Left kidney (tissue), 1 donor: ENCODE measurements at regions not wholly inside any gene's neighbourhood (a gene's known extent, or its start where the extent isn't known, plus 50 kb on each side); places are given as distances from the start of the nearest gene placed in this dataset.
"Not testable (repeated sequence)": the region's sequence is repeated elsewhere in the genome, so short reads cannot be mapped to it uniquely, and the experiment has no call there.

ENCODE experiments used
- DNase-seq: peaks from one replicate; pipeline ENCODE4 v3.0.0-alpha.2; 2013

DNA sequence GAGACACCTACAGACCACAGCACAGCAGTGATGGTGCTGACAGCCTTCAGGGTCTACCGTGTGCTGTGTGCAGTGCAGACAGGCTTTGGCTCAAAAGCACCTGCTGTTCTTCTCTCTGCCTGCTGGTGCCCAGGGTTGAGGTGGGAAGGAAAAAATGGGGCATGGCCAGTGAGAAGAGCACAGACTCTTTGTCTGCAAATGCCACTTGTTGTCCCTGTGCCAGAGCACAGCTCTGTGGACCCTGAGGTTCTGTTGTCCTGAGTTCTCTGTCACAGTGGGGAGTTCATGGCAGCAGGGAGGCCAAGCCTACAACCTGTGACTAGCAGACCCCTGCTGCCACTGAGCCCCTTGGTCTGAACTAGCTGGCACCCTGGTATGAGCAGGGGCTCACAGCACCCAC lies 376.7 kb downstream of the GLRX3 start:
- DNase-seq = no peak

DNA sequence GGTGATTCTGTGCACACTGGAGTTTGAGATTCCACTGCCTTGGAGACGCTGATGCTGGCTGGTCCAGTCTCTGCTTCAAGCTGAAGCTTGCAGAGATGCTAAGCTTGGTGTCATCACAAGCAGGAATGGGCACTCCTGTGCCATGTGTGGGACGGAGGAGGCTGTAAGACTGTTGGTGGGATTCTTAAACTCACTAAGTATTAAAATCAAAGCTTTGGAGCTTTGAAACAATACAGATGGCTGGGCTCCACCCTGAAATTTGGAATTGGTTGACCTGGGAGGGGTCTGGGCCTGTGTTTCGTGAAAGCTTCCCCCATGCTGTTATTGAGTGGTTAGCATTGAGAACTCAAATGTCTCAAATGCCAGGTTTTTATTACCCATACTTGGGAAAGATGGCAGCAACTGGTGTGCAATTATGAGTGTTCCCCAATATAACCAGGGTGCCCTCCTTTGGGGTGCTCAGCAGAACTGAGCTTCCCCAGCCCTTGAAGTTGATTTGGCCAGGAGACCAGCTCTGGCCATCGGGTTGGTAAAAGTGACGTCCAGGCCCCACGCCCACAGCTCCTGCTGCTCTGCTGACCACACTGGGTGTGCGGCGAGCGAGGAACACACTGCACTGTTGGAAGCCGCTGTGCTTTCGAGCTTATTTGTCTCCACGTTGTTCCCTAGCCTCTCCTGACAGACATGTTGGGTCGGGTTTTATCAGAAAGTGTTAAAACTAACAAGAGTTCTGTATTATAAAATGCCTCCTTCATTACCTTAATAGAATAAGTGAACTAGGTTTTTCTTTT lies 377.7 kb downstream of the GLRX3 start:
- DNase-seq = no peak

DNA sequence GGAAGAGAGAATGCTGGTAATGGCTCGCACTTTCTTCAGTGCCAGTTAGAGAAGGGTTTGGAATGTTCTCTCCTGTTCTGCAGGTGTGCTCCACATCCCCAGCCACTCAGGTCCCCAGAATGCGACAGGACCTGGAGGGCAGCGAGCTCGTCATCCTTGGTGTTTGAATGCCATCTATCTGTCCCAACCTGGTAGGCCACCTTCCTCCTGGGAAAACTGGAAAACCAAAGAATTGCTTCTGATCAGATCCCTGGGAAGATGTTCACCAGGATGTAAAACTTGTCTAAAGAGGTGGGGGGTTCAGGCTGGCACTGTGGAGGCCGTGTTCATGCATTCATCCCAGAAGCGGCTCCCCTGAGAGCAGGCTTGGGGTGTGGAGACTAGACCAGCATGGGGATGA lies 379.5 kb downstream of the GLRX3 start:
- DNase-seq = no peak

DNA sequence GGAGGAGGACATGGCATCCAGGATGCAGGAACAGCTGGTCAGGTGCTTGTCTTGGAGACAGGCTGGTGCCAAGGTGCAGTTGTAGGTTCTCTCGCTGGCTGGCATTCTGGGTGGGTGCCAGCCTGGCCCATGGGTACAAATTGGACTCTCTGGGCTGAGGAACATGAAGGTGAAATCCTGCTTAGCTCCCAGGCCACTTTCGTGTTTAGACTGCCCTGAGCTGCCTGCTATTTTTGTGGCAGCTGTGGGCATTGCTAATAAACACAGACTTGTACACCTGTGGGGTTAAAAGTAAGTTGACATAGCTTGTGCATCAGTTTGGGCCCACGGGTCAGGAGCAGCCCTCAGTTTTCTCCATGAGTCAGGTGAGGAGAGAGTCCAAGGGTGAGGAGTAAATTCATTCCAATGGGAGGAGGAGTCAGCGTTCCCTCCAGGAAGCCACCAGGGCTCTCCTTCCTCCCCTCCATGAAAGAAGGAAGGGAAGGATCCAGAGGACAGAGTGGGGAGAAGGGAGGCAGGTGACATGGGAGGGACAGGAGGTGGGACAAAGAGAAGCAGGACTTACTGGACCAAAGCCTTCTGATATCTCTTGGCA lies 380.0 kb downstream of the GLRX3 start:
- no peak for DNase-seq

DNA sequence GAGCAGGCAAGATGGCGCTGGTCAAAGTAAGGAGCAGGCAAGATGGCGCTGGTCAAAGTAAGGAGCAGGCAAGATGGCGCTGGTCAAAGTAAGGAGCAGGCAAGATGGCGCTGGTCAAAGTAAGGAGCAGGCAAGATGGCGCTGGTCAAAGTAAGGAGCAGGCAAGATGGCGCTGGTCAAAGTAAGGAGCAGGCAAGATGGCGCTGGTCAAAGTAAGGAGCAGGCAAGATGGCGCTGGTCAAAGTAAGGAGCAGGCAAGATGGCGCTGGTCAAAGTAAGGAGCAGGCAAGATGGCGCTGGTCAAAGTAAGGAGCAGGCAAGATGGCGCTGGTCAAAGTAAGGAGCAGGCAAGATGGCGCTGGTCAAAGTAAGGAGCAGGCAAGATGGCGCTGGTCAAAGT lies 382.7 kb downstream of the GLRX3 start:
- not testable (repeated sequence) for DNase-seq

DNA sequence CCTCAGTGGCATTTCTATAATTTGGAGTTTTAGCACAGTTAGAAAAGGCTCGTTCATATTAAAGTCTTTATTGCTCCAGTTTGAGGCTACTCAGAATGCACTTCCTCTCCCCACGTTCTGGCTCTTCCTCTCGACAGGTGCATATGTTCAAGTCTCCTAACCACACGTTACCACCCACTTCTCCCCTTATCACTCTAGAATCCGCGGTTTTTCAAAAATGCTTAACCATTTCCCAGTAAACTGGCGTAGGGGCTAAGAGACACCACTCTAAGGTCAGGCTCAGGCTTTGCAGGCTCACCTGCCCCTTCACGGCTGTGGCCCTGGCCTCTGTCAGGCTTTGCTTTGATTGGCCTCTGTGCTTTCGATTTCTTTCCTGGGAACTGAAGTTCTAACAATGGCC lies 383.6 kb downstream of the GLRX3 start:
- DNase-seq = no peak

DNA sequence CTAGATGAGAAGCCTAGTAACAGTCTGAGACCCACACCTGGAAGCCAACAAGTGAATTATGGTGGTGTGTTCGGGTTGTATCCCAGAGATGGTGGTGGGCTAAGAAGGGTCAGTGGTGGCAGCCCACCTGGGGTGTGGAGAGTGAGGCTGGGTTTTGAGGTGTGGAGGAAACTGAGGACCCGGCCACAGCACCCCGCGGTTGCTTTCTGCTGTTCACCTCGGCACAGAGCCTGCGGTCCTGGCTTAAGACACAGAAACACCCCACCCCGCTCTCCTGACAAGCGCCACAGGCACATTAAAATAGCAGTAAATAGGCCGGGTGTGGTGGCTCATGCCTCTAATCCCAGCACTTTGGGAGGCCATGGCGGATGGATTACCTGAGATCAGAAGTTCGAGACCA lies 395.1 kb downstream of the GLRX3 start:
- DNase-seq = no peak

DNA sequence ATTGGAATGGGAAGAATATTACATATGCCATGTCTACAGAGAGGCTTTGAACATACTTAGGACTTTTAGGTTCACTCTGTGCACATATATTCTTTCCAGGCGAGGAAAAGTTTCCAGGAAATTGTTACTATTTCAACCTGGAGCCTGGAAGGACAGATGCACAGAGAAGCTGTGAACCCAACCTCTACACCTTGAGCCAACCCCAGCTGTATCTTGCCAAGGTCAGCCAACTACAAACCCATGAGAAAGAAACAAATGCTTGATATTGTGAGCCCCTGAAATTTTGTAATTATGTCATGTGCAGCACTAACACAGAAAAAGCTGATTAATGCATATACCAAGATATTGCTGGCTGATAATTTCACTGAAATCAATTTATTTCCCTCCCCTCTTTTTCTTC lies 404.9 kb downstream of the GLRX3 start:
- DNase-seq = no peak

DNA sequence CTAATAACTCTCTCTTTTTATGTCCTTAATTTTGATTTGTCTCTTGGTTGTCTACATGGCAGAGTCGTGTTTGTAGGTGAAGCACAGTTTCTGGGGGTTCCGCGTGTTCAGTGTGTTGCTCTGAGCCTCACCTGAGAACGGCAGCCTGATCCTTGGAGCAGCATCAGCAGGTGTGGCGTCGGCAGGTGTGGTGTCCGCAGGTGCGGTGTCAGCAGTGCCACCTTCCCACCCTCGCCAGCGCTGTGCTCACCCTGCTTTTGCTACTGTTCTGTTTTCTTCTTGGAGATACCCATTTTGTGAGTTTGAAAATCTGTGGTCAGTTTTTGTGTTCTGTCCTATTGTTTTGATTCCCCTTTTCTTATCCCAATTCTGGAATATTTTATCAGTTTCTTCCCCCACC lies 406.6 kb downstream of the GLRX3 start:
- no peak for DNase-seq

DNA sequence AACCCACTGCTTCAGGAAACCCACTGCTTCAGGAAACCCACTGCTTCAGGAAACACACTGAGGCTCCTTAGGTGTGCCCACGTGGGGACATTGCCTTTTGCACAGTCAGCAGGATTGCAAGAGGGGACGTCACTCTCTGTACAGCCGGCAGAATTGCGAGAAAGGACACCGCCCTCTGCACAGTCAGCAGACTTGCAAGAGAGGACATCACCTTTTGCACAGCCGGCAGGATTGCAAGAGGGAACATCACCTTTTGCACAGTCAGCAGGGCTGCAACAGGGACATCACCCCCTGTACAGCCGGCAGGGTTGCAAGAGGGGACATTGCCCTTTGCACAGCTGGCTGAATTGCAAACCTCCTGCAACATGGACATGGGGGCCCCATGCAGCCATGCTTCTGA lies 407.6 kb downstream of the GLRX3 start:
- DNase-seq = no peak

DNA sequence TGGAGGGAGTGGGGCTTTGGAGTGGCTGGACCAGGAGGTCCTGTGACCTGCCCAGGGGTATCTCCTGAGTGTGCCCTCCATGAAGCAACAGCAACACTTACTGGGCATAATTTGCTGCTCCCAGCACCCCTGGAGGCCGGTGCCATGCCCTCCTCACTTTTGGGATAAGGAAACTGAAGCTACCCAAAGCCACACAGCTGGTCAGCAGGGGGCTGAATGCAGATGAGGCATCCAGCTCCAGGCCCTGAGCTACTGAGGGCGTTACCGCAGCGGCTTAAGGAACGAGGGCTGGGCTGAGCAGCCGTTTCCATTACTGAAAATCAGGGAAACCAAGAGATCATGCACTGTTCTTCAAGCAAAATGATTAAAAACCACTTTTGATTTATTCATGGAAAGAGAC lies 408.9 kb downstream of the GLRX3 start:
- DNase-seq = no peak

DNA sequence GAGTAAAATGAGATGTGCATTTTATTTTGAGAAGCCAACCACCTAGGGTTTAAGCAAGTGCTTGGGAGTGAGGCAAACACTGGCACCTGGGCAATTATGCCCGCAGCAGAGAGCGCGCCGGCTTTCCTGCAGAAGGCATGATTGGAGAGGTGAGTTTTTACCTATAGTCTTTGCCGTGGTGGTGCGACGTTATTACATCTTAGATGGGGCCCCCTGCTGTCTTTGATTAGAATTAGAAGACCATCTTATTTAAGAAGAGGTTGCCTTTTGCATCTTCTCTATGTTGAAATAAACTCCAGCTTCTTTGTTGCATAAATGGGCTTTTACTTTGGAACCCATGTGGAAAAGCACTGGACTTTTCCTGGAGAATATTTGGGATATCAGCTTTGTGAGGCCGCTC lies 409.5 kb downstream of the GLRX3 start:
- no peak for DNase-seq

DNA sequence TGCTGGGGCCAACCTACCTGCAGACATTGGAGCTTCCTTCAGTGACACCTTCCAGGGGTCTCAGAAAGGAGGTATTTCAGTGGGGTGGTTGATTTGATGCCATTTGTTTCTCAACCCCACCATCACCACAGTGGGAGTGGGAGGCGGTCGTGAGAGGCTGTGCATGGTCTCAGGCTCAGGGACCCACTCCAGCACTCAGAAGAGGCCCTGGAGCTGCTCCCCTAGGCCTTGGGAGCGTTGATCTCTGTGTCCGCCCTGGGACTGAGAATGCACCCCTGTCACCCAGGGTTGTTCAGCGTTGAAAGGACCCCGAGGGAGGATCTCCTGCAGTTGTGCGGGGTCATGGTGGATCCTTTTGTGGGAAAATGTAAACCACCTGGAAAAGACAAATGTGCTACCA lies 410.6 kb downstream of the GLRX3 start:
- DNase-seq = no peak

DNA sequence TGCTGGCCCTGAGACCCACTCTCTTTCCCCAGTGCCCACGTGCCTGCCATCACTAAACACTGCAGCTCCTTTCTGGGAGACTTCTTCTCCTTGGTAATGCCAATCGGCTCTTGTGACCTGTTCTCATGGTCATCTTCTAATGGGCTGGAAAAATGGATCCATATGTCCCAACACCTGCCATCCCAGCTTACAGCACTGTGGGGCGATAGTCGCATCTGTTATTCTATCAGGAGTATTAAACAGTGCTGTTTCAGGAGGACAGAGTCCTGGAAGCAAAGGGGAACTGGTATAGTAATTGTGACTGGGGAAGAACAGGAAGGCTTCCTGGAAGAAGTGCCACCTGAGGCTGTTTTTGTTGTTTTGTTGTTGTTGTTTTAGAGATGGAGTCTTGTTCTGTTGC lies 411.2 kb downstream of the GLRX3 start:
- DNase-seq = no peak

DNA sequence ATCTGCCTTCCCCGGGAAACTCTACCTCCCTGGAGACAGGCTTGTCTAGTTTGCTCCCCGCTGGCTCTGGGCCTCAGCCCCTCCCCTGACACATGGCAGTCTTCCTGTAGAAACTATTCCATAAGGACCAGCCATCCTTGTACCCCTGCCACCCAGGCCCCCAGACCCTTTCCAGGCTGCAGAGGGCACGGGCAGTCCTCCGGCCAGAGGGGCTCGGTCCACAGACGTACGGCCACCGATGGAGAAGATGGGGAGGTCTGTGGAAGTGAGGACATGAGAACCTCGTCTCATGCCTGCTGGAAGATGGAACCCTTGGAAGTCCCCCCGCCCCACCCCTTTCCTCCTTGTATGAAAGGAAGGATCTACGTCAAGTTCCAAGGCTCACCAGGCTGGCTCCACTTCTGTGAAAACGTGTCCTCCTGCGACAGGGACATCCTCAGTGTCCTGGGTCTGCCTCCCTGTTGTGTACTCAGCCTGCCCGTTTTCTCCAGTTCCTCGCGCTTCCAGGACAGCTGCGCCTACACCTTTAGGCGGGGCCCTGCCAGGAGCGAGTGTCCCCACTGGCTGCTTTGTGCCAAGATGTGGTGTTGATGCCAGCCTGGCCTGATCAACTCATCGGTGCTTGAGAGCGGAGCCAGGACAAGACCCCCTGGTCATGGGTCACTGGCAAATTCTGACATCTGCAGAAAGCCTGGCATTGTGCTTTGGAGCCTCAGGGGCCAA lies 414.9 kb downstream of the GLRX3 start:
- DNase-seq = no peak

DNA sequence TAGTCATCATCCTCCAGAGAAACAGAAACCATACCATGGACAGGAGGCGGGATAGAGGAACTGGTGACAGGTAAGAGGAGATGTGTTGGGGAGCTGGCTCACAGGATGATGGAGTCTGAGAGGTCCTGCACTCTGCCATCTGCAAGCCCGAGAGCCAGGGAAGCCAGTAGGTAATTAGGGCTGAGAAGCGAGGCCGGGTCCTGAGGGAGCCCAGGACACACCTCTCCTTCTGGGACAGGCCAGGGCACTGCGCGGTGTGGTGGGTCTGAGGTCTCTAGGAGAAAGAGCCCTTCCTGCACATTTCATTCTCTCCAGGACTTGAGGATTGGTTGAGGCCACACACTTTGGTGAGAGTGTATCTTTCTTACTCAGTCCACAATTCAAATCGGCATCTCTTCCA lies 415.5 kb downstream of the GLRX3 start:
- no peak for DNase-seq

DNA sequence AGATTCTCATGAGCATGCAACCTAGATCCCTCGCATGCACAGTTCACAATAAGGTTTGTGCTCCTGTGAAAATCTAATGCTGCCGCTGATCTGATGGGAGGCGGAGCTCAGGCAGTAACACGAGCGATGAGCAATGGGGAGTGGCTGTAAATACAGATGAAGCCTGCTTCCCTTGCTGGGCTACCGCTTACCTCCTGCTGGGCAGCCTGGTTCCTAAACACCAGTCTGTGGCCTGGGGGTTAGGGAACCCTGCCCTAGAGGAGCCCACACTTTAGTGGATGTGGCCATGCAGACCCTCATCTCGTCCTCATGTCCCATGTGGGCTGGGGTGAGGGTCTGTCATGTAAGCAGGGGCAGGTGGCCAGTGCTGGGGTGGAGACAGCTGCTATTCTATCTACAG lies 417.6 kb downstream of the GLRX3 start:
- DNase-seq = no peak

DNA sequence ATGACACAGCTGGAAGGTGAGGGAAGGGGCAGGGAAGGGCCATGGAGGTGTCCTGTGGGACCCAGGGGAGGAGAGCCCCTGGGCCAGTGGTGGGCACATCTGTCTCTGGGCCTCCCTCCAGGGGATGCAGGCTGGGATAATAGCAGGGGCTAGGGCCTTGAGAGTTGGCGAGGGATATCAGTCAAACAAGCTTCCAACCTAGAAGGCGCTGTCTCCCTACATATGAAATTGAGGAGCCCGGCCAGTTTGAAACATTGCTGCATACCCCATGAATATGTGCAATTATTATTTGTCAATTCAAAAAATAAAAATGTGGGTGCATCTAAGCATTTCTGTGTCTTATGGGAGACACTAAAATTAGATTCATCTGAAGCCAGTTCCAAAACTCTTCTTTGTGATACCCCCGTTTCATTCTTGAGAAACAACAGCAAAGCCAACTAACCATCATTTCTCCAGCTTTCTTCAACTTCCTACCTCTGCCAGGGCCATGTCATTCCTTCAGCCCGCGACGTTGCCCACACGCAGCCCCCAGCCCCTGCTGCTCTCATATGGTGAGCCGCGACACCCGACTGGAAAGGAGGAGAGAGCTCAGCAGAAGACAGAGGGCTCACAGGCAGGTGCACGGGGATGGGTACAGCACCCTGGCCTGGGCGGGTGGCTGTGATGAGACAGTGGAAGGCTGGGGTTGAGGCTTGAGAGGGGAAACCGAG lies 418.7 kb downstream of the GLRX3 start:
- no peak for DNase-seq

DNA sequence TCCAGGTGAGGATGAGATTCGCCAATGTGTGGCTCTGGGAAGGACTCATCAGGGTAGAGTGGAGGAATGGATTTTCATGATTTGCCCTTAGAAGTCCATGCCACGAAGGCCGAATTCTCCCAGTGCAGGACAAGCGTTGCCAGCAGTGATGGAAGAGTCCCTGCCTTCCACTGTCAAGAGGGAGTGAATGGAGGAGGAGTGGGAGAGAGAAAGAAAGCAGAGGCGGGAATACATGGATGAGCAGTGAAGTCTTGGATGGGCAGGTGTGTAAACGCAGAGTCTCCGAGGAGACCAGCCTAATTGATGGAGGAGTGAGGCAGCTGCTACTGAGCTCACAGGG lies 419.2 kb downstream of the GLRX3 start:
- DNase-seq = no peak

DNA sequence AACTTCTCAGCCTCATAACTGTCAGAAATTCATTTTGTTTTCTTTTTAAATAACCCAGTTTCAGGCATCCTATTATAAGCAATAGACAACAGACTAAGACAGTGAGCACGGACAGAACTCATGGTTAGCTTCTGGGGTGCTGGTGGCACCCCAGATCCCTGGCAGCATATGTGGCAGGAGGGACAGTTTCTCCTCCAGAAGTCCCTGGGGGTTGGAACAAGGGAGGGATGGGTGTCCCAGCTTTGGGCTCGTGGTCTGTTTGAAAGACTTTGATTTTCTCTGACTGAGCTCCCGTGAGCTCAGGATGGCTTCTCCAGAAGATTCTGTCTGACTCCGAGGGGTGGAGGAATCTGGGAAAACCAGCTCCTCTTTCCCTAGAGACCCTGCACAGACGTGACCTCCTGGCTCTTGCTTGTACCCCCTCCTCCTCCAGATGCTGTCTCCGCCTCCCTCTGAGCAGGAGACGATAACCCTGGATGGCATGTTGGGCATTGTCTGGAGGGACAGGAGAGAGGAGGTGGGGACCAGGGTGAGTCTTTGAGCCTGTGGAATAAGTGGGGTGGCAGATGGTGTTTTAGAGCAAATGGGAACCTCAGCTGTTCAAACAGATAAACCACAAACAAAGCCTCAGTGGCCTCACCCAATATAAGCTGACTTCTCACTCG lies 421.1 kb downstream of the GLRX3 start:
- no peak for DNase-seq

DNA sequence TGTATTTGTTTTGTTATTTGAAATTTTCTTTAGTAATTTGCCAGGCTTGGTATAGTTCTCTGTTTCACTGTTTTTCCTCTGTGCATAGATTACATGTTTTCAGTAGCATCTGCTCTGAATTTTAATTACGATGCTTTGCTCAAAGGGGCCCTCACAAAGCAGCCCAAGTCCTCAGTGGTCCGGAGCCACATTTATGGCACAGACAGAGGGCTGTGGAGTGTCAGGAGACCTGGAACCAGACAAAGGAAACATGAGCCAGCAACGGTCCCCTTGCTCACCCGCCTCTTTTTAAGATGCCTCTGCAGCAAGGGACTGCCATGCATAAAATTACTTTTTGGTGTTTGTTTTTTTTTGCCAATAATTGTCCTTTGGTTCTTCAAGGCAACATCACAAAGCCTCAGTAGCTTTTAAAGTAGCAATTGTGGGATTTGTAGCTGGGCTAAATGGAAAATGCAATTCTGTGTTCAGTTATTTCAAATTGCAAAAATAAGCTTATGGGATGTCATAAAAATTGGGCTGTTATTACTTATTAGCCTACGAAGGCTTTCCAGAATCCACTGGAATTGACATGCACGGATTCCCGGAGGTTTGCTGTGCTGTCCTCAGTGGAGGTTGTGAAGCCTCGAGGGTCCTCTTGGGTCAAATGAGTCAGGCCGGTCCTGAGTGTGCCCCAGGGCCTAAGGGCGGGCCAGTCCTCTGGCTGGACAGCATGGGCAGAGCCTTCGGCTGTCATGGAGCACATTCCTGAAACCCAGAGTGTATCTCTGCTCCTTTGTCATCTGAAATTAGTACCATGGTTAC lies 422.8 kb downstream of the GLRX3 start:
- DNase-seq = no peak

DNA sequence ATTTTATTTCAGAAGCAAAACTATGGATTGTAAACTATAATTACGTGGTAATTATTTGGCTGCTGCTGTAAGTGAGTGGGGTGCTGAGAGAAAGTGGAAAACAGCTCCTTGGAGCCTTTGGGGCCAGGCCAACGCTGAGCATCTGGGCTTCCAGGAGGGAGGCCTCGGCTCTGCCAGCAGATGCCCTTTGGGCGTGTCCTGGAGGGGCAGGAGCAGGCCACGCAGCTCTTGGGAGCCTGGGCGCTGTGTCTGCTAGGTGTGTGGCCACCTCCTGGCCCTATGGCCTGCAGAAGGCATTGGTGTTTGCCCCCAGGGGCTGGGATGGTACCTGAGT lies 423.3 kb downstream of the GLRX3 start:
- DNase-seq = no peak
